HG02870 (cell line): ENCODE measurements at regions not wholly inside any gene's neighbourhood (a gene's known extent, or its start where the extent isn't known, plus 50 kb on each side); places are given as distances from the start of the nearest gene placed in this dataset.

Experiments
- ATAC-seq: cut with Tn5 transposase; IDR thresholded peaks from one replicate; pipeline ENCODE4 v1.9.1; 2021; ENCODE audit warnings: mild to moderate bottlenecking, moderate library complexity; ENCODE audit not compliant: unreplicated experiment

GRCh38 chr10:117669122-117669521 is 126.6 kb downstream of the EMX2 start:
- ATAC-seq, result no peak

- ATAC-seq, result no peak
Observed at GRCh38 chr10:117670116-117670904, 127.8 kb downstream of the EMX2 start.

- ATAC-seq, result no peak
Observed at GRCh38 chr10:117673230-117674010, 130.9 kb downstream of the EMX2 start.

GRCh38 chr10:117674201-117674600 is 131.7 kb downstream of the EMX2 start:
- ATAC-seq, result no peak

- no peak for ATAC-seq
Observed at GRCh38 chr10:117674646-117675045, 132.1 kb downstream of the EMX2 start.

GRCh38 chr10:117675514-117676055 is 133.0 kb downstream of the EMX2 start:
- no peak for ATAC-seq

GRCh38 chr10:117677239-117677638 is 134.7 kb downstream of the EMX2 start:
- no peak for ATAC-seq

GRCh38 chr10:117677890-117678500 is 135.4 kb downstream of the EMX2 start:
- ATAC-seq, result no peak

GRCh38 chr10:117680601-117681000 is 138.1 kb downstream of the EMX2 start:
- ATAC-seq, result no peak

GRCh38 chr10:117681104-117681503 is 138.6 kb downstream of the EMX2 start:
- ATAC-seq, result no peak

GRCh38 chr10:117684046-117684610 is 141.6 kb downstream of the EMX2 start:
- ATAC-seq, result no peak

- ATAC-seq, result no peak
Observed at GRCh38 chr10:117684672-117685211, 142.2 kb downstream of the EMX2 start.

- no peak for ATAC-seq
Observed at GRCh38 chr10:117685431-117685830, 142.9 kb downstream of the EMX2 start.

GRCh38 chr10:117686606-117687005 is 144.1 kb downstream of the EMX2 start:
- no peak for ATAC-seq

- ATAC-seq, result no peak
Observed at GRCh38 chr10:117688358-117688757, 145.8 kb downstream of the EMX2 start.

- no peak for ATAC-seq
Observed at GRCh38 chr10:117689566-117689965, 147.0 kb downstream of the EMX2 start.

- ATAC-seq, result no peak
Observed at GRCh38 chr10:117690359-117690758, 147.8 kb downstream of the EMX2 start.

- ATAC-seq, result no peak
Observed at GRCh38 chr10:117694190-117694589, 151.6 kb downstream of the EMX2 start.

GRCh38 chr10:117697402-117697801 is 154.9 kb downstream of the EMX2 start:
- no peak for ATAC-seq

GRCh38 chr10:117698809-117699208 is 156.3 kb downstream of the EMX2 start:
- no peak for ATAC-seq
